Adipocyte (in vitro differentiated cells): ENCODE measurements at regions not wholly inside any gene's neighbourhood (a gene's known extent, or its start where the extent isn't known, plus 50 kb on each side); places are given as distances from the start of the nearest gene placed in this dataset.
A peak's percentile ranks its signal among the peaks of the same experiment; 100 is the strongest.

Experiments
- DNase-seq: peaks from one replicate; pipeline ENCODE4 v3.0.0-alpha.2; 2015; ENCODE audit warnings: low read depth
- H3K27me3 ChIP-seq: replicated peaks from 2 replicates; pipeline ENCODE4 v1.7.0; 2013; ENCODE audit warnings: mild to moderate bottlenecking, low read length, moderate library complexity; ENCODE audit not compliant: control insufficient read depth, insufficient read depth
- H3K36me3 ChIP-seq: 2 replicates; pipeline ENCODE4 v1.7.0; 2013; ENCODE audit warnings: low read length, mild to moderate bottlenecking, moderate library complexity; ENCODE audit not compliant: control insufficient read depth, insufficient read depth, severe bottlenecking
- H3K4me1 ChIP-seq: 2 replicates; pipeline ENCODE4 v1.7.0; 2013; ENCODE audit warnings: mild to moderate bottlenecking, low read length, moderate library complexity; ENCODE audit not compliant: control insufficient read depth, insufficient read depth
- H3K4me3 ChIP-seq: 2 replicates; pipeline ENCODE4 v1.7.0; 2013; ENCODE audit warnings: mild to moderate bottlenecking, low read length, moderate library complexity
- H3K9ac ChIP-seq: 2 replicates; pipeline ENCODE4 v1.7.0; 2013; ENCODE audit warnings: mild to moderate bottlenecking, low read length, moderate library complexity
- H3K9me3 ChIP-seq: 2 replicates; pipeline ENCODE4 v1.7.0; 2013; ENCODE audit warnings: mild to moderate bottlenecking, low read length, moderate library complexity; ENCODE audit not compliant: control insufficient read depth

DNA sequence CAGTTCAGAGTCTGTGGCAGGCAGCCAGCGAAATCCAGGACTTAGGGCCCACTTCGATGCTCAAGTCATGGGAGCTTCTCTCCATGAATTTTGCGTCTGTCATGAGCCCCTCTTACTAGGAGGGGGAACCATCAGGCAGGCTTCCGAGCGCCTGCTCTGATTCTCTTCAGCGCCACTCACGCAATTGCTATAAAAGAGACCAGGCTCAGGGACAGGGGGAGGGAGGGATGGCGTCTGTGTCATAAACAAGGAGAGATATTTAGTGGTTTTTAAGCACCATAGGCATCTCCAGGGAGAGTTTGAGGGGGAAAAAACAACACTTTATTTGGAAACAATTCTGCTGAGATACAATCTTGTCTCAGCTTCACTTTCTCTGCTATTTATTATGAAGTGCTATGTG lies 60.6 kb downstream of the NAV1 start:
- H3K4me1 ChIP-seq = peaks cover 42% of the 10 kb centered on the region
- no peaks in the 10 kb centered on the region for H3K9me3 ChIP-seq
- H3K9ac ChIP-seq = peak overlapping the region; percentile 68
- H3K4me3 ChIP-seq = no peak overlapping the region
- no peaks in the 10 kb centered on the region for H3K27me3 ChIP-seq
- no peak for DNase-seq
- peaks cover 8% of the 10 kb centered on the region for H3K36me3 ChIP-seq

DNA sequence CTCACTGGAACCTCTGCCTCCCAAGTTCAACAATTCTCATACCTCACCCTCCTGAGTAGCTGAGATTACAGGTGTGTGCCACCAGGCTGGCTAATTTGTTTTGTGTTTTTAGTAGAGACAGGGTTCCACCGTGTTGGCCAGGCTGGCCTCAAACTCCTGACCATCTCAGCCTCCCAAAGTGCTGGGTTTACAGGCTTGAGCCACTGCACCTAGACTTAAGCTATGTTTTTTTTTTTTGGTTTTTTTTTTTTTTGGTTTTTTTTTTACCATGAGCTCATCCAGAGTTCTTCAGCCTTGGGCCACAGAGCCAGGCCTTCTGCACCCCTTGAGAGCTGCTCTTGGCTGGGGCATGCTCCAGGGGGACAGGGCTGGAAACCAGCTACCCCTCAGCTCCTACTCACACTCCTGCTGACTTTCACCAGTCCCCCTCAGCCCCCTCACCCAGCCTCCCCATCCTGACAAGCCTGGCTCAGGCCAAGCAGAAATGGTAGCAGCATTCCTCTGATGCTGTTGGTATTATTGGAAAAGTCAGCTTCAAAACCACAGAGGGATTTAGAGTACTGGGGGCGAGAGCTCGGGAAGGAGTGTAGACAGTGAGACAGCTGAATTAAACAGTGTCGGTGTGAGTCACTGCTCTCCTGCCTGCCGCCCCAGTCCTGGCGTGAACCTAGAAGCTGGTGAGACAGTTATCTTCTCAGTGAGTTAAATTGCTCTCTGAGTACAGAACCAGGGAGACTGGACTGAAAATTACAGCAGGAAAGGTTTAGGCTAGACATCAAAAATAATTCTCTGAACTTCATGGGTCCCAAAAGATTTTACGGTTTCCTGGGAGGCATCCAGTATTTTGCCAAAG lies 63.7 kb downstream of the NAV1 start:
- DNase-seq = peak; percentile 94
- Histone ChIP-seq H3K27me3 (no peaks in the 10 kb centered on the region), H3K36me3 (peaks cover 4% of the 10 kb centered on the region), H3K9me3 (no peaks in the 10 kb centered on the region), H3K4me3 (no peak overlapping the region), H3K9ac (peak overlapping the region; percentile 74), H3K4me1 (peaks cover 56% of the 10 kb centered on the region)

DNA sequence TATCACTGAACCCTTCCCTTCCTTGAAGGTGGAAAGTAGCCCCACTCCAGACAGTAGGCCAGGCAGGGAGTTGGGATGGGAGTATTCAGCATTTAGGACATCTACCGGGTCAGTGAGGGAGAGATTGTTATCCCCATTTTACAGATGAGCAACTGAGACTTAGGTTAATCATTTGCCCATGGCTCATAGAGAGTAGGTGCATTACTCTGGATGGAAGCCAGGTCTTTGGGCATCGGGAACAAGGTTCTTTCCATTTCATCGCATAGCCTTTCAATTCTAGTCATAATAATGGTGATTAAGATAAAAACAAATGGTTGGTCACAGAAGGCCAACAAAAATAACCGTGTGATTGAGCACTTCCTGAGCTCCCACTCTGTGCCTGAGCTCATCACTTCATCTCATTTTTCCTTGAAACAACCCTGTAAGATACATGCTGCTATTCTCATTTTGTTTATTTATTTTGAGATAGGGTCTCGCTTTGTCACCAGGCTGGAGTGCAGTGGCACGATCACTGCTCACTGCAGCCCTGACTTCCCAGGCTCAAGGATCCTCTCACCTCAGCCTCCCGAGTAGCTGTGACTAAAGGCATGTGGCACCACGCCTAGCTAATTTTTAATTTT lies 64.8 kb downstream of the NAV1 start:
- Histone ChIP-seq H3K9ac (peak overlapping the region; percentile 48), H3K36me3 (no peaks in the 10 kb centered on the region), H3K9me3 (no peaks in the 10 kb centered on the region), H3K27me3 (no peaks in the 10 kb centered on the region), H3K4me3 (no peak overlapping the region), H3K4me1 (peaks cover 62% of the 10 kb centered on the region)
- no peak for DNase-seq

DNA sequence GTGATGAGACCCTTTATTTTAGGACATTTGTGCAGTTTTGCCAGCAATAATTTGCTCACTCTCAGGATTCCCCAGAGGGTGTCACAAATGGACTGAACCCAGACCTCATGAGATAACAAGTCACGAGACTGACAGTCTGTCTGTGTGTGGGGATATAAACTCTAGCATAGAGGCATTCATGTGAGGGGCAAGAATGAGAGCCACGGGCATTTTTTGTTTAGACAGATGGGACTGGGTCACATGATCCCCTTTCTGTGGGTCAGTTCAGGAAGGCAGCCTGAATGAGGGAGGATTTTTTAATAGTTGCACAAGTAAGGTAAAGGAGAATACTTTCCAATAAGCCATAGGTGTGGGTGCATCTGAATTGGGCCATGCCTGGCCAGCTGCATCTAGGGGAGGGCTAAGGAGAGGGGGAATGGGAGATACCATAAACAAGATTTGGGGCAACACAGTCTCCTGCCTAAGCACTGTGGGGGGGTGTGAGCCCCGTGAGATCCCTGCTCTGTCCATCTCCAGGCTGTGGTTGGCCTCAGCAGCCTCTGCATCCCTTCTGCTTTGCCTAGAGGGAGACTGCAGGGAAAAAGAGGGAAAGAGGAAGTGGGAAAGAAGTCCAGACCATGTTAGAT lies 66.6 kb downstream of the NAV1 start:
- no peaks in the 10 kb centered on the region for H3K27me3 ChIP-seq
- H3K4me3 ChIP-seq = no peak overlapping the region
- H3K9ac ChIP-seq = peak overlapping the region; percentile 61
- DNase-seq = no peak
- no peaks in the 10 kb centered on the region for H3K9me3 ChIP-seq
- H3K4me1 ChIP-seq = peaks cover 59% of the 10 kb centered on the region
- no peaks in the 10 kb centered on the region for H3K36me3 ChIP-seq

DNA sequence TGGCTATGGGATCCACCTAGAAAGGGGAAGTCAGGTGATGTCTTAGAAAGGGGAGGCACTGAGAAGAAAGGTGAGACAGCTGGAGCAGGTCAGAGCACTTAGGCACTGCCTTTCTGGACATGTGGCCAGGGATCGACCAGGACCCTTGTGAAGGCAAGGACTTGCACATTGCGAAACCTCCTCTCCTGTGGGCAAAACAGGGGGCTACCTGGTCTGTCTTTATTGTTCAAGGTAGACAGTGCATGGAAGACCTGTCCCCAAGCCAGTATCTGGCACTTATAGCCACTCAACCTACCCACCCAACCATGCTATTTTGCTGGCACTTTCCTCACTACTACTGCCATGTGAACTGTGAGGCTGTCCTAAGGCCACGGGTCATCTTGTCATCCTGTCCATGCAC lies 67.2 kb downstream of the NAV1 start:
- Histone ChIP-seq H3K4me3 (no peak overlapping the region), H3K4me1 (peaks cover 59% of the 10 kb centered on the region), H3K36me3 (no peaks in the 10 kb centered on the region), H3K9me3 (no peaks in the 10 kb centered on the region), H3K9ac (peak overlapping the region; percentile 61), H3K27me3 (no peaks in the 10 kb centered on the region)
- DNase-seq = no peak

DNA sequence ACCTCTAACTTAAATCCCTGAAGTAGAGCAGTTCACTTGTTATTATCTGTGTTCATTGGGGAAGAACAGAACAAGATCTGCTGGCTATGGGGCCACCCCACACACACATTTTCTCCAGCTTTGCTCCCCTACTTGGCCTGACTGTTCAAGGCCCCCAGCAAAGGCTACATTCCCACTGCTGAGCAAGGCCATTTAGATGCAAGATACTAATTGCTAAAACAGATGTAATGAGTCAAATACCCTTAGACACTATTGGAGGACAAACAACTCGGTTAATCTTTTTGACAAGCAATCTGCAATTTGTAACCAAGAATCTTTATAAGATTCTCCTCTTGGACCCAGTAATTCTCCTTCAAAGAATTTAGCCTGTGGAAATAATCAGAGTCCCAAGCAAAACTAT lies 67.7 kb downstream of the NAV1 start:
- peaks cover 59% of the 10 kb centered on the region for H3K4me1 ChIP-seq
- H3K27me3 ChIP-seq = no peaks in the 10 kb centered on the region
- H3K4me3 ChIP-seq = no peak overlapping the region
- no peaks in the 10 kb centered on the region for H3K36me3 ChIP-seq
- DNase-seq = no peak
- H3K9me3 ChIP-seq = no peaks in the 10 kb centered on the region
- H3K9ac ChIP-seq = peak overlapping the region; percentile 61

DNA sequence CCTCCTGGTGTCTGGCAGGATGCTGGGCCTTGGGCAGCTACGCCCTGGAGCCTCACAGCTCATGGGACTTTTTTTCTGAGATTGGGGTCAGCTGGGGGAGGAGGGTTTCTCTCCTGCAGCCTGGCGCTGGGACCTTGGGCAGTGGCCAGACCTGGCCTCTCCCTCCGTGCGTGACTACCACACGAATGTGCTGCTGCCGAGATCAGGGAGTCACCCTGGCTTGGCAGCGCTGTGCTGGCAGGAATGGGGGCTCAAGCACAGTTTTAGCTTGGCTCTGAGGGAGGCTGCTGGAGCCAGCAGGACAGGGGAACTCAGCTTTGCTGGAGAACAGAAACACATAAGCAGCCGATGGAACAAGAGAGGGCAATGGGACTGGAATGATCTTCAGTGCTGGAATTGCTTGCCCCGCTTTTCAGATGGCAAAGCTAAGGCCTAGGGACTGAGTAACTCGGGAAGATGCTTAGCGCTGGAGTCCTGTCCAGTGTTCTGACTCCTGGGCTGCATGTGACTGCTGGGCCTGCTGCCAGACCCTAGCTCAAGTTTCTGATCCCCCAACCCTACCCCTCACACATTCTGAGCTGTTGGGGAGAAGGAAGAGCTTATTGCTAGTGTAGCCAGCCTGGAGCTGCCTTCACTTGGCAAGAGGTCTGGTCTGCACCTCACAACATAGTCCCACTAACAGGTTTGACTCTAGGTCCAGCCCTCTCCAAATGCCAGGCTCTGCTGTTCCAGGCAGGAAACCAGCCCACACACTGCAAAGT lies 69.9 kb downstream of the NAV1 start:
- H3K4me3 ChIP-seq = no peak overlapping the region
- peak overlapping the region; percentile 56 for H3K9ac ChIP-seq
- H3K9me3 ChIP-seq = no peaks in the 10 kb centered on the region
- H3K36me3 ChIP-seq = no peaks in the 10 kb centered on the region
- H3K27me3 ChIP-seq = no peaks in the 10 kb centered on the region
- no peak for DNase-seq
- peaks cover 40% of the 10 kb centered on the region for H3K4me1 ChIP-seq

DNA sequence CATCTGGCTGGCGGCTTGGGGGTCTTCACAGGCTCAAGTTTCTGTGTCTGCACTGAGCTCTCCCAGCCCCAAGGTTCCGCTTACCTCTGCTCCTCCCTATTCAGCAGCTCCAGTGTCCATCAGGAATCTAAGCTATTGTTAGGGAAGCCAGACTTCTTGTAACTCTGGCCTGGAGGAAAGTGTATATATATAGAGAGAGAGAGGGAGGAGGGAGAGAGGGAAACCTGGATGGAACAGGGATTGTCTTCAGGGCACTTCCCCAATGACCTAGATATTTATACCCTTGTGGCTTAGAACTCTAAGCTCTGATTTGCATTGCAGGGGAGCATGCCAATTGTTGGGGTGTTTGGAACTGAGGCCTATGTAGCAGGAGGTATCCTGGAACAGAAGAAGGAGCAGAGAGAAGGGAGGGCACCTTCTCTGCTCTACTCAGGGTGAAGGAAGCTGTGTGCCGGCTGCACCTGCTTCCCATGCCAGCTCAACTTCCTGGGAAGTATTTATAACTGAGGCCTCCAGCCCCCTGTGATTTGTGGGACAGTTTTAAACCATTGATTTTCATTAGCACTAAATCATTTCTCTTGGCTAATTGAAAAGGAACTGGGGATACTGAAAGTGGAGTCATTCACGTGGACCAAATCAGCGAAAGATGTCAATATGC lies 70.9 kb downstream of the NAV1 start:
- peaks cover 42% of the 10 kb centered on the region for H3K4me1 ChIP-seq
- H3K9ac ChIP-seq = no peak overlapping the region
- no peaks in the 10 kb centered on the region for H3K9me3 ChIP-seq
- H3K4me3 ChIP-seq = no peak overlapping the region
- H3K36me3 ChIP-seq = no peaks in the 10 kb centered on the region
- no peaks in the 10 kb centered on the region for H3K27me3 ChIP-seq
- no peak for DNase-seq

DNA sequence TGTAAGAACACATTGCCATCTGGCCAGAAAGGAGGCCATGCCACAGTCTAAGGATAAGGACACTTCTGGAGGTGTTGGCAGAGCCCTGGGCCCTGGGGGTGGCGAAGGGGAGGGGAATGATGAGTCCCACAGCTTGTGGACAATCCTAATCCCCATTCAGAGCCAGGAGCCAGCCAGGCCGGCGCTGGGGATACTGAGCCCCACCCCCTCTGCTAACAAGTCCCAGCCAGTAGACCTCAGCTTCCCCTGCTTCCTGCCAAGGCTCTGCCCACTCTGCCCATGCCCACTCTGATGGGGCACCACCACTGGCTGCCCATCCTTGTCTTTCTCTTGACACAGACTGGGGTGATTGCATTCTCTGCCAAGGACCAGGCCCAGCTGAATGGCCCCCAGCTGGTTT lies 71.9 kb downstream of the NAV1 start:
- peaks cover 32% of the 10 kb centered on the region for H3K4me1 ChIP-seq
- no peaks in the 10 kb centered on the region for H3K27me3 ChIP-seq
- no peaks in the 10 kb centered on the region for H3K9me3 ChIP-seq
- no peak overlapping the region for H3K9ac ChIP-seq
- H3K4me3 ChIP-seq = no peak overlapping the region
- no peaks in the 10 kb centered on the region for H3K36me3 ChIP-seq
- no peak for DNase-seq

DNA sequence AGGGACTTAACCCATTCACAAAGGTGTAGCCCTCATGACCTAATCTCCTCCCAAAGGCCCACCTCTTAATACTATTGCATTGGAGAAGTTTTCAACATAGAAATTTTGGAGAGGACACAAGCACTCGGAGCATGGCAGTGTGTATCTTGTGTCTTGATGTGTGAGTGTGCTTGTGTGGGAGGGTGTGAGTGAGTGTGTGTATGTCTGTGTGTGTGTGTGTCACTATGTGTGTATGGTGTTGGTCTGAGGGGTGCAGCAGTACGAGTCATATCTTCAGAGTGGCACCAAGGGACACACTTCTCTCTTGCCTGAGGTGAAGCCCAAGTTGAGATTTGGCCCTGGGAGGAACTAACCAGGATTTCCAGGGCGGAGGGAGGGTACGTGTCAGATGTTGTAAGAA lies 73.7 kb downstream of the NAV1 start:
- H3K4me3 ChIP-seq = no peak overlapping the region
- H3K27me3 ChIP-seq = no peaks in the 10 kb centered on the region
- H3K9me3 ChIP-seq = no peaks in the 10 kb centered on the region
- peaks cover 3% of the 10 kb centered on the region for H3K36me3 ChIP-seq
- no peak for DNase-seq
- no peak overlapping the region for H3K9ac ChIP-seq
- peaks cover 21% of the 10 kb centered on the region for H3K4me1 ChIP-seq
